Suprapubic skin (tissue), 4 donors: ENCODE measurements at regions not wholly inside any gene's neighbourhood (a gene's known extent, or its start where the extent isn't known, plus 50 kb on each side); places are given as distances from the start of the nearest gene placed in this dataset.

Experiments used
- DNase-seq, 2 donors: peaks; one replicate each; pipeline ENCODE4 v3.0.0-alpha.2; 2019; ENCODE audit warnings: low spot score in 2 of 2
- H3K27ac ChIP-seq: fragments of 200-600 bp; sonication (generic); one replicate; pipeline ENCODE4 v1.5.1; 2019
- H3K27me3 ChIP-seq: fragments of 200-600 bp; sonication (generic); one replicate; pipeline ENCODE4 v1.5.1; 2019
- H3K36me3 ChIP-seq: fragments of 200-600 bp; sonication (generic); one replicate; pipeline ENCODE4 v1.5.1; 2019
- H3K4me1 ChIP-seq: fragments of 200-600 bp; sonication (generic); one replicate; pipeline ENCODE4 v1.5.1; 2019
- H3K4me3 ChIP-seq: fragments of 200-600 bp; sonication (generic); one replicate; pipeline ENCODE4 v1.5.1; 2019; ENCODE audit warnings: mild to moderate bottlenecking
- H3K9me3 ChIP-seq: fragments of 200-600 bp; sonication (generic); one replicate; pipeline ENCODE4 v1.5.1; 2019
- EP300 ChIP-seq: sonication (generic); formaldehyde crosslinking; IDR thresholded peaks from one replicate; pipeline ENCODE4 v1.6.1; 2017; ENCODE audit warnings: antibody characterized with exemption
- POLR2A ChIP-seq, 2 donors: fragments of 450-650 bp; IDR thresholded peaks; one replicate each; pipeline ENCODE4 v1.6.1; 2017; ENCODE audit warnings: antibody characterized with exemption in 2 of 2, mild to moderate bottlenecking in 2 of 2, moderate library complexity in 2 of 2
- POLR2AphosphoS5 ChIP-seq, 3 donors: sonication (generic); formaldehyde crosslinking; IDR thresholded peaks; one replicate each; pipeline ENCODE4 v1.6.1; 2017; ENCODE audit warnings: antibody characterized with exemption in 3 of 3
- WGBS: methylation state at CpG from one replicate; pipeline ENCODE4 v1.1.5; 2018; 5-methylcytosine and 5-hydroxymethylcytosine counted together
- TF ChIP-seq, protein P1 (sequence below), 2 donors: fragments of 200-600 bp in 1 of 2; fragments of 450-650 bp in 1 of 2; sonication (generic) in 1 of 2; IDR thresholded peaks; one replicate each; pipeline ENCODE4 v1.5.1; 2016 to 2019; ENCODE audit warnings: antibody characterized with exemption in 2 of 2, mild to moderate bottlenecking in 1 of 2, moderate library complexity in 1 of 2

DNA sequence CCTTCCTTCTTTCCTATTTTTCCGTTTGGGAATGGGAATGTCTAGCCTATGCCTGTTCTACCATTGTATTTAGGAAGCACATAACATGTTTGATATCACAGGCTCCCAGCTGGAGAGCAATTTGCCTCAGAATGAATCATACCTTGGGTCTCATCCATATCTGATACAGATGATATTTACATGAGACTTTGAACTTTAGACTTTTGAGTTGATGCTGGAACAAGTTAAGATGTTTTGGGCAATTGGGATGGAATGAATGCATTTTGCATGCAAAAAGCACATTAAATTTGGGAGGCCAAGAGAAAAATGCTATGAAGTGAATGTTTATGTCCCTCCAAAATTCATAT, 61.9 kb upstream of the BEGAIN start:
- TF ChIP-seq POLR2A (IDR thresholded peaks at IDR 0.05), result no peak
- no peak for TF ChIP-seq POLR2AphosphoS5 (IDR thresholded peaks at IDR 0.05)
- no peak for TF ChIP-seq EP300
- TF ChIP-seq, protein P1, sequence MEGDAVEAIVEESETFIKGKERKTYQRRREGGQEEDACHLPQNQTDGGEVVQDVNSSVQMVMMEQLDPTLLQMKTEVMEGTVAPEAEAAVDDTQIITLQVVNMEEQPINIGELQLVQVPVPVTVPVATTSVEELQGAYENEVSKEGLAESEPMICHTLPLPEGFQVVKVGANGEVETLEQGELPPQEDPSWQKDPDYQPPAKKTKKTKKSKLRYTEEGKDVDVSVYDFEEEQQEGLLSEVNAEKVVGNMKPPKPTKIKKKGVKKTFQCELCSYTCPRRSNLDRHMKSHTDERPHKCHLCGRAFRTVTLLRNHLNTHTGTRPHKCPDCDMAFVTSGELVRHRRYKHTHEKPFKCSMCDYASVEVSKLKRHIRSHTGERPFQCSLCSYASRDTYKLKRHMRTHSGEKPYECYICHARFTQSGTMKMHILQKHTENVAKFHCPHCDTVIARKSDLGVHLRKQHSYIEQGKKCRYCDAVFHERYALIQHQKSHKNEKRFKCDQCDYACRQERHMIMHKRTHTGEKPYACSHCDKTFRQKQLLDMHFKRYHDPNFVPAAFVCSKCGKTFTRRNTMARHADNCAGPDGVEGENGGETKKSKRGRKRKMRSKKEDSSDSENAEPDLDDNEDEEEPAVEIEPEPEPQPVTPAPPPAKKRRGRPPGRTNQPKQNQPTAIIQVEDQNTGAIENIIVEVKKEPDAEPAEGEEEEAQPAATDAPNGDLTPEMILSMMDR (IDR thresholded peaks at IDR 0.05), result no peak
- no peaks in the 10 kb centered on the region for H3K9me3 ChIP-seq
- H3K4me1 ChIP-seq, result peaks cover 12% of the 10 kb centered on the region
- no peak for DNase-seq
- no peak overlapping the region for H3K27ac ChIP-seq
- no peak overlapping the region for H3K4me3 ChIP-seq
- H3K27me3 ChIP-seq, result peaks cover 11% of the 10 kb centered on the region
- WGBS, result 47% methylated on average over 1 of the region's 1 CpG
- no peaks in the 10 kb centered on the region for H3K36me3 ChIP-seq

DNA sequence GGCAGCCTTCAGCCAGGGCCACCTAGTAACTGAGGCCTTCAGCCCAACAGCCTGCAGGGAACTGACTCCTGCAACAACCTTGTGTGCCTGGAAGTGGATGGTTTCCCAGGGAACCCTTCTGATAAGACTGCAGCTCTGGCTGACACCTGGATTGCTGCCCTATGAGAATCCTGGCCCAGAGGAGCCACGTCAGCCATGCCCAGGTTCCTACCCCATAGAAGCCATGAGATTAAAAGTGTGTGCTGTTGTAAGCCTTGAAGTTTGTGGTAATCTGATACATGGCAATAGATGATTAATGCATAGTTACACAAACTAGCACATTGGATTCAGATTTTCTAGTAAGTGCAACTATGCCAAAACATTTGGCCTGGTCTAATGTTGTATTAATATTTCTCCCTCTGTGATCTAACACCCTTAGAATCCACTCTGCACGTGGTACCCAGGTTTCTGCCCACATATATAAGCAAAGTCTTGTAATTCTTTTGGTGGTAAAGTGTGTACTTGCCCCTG, 64.8 kb upstream of the BEGAIN start:
- no peak for DNase-seq
- TF ChIP-seq, protein P1 (IDR thresholded peaks at IDR 0.05), result no peak
- TF ChIP-seq POLR2AphosphoS5 (IDR thresholded peaks at IDR 0.05) (no peak), EP300 (no peak), POLR2A (IDR thresholded peaks at IDR 0.05) (no peak)
- Histone ChIP-seq H3K27ac (no peak overlapping the region), H3K4me3 (no peak overlapping the region), H3K9me3 (no peaks in the 10 kb centered on the region), H3K4me1 (peaks cover 5% of the 10 kb centered on the region), H3K27me3 (peaks cover 39% of the 10 kb centered on the region), H3K36me3 (no peaks in the 10 kb centered on the region)
- 79% methylated on average over 2 of the region's 2 CpGs for WGBS

DNA sequence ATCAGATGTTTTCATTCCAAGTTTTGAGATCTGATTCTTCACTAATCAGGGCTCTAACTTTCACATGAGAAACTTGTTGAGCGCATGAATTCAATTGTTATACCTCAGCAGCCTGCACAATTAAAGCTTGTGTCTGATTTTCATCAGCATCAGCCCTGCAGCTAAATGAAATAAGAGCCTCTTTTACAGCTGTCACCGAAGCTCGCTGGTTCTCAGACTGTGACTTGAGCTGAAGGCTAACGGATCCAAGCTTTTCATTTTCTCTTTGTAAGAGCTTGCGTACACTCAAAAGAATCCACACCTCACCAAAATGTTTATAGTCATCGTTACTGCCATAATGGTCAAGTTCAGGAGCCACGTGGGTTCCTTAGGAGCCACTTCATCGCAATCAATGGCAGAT, 65.5 kb upstream of the BEGAIN start:
- Histone ChIP-seq H3K27me3 (peaks cover 41% of the 10 kb centered on the region), H3K4me1 (peaks cover 5% of the 10 kb centered on the region), H3K27ac (no peak overlapping the region), H3K9me3 (no peaks in the 10 kb centered on the region), H3K4me3 (no peak overlapping the region), H3K36me3 (no peaks in the 10 kb centered on the region)
- WGBS, result 64% methylated on average over 8 of the region's 8 CpGs
- DNase-seq, result no peak
- TF ChIP-seq POLR2A (IDR thresholded peaks at IDR 0.05), result no peak
- TF ChIP-seq, protein P1 (IDR thresholded peaks at IDR 0.05), result no peak
- TF ChIP-seq POLR2AphosphoS5 (IDR thresholded peaks at IDR 0.05), result no peak

DNA sequence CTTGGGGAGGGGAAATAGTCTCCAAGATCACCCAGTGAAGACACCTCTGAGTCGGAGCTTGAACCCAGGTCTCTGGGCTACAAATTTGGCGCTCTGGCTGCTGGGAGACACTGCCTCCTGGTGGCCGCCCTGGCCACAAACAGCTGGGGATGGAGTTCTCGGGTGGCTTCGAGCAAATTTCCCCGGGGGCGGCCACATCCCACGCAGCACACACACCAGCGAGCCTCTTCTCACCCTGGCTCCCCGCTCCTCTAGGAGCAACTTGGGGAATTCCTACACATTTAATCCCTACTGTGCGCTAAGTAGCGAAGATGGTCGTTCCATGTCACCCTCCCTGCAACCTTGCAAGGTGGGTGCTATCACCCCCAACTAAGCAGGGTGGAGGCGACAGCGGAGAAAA, 66.2 kb upstream of the BEGAIN start:
- Histone ChIP-seq H3K4me3 (no peak overlapping the region), H3K9me3 (no peaks in the 10 kb centered on the region), H3K4me1 (peaks cover 5% of the 10 kb centered on the region), H3K27me3 (peaks cover 41% of the 10 kb centered on the region), H3K36me3 (no peaks in the 10 kb centered on the region), H3K27ac (no peak overlapping the region)
- DNase-seq, result no peak
- TF ChIP-seq POLR2A (IDR thresholded peaks at IDR 0.05) (no peak), POLR2AphosphoS5 (IDR thresholded peaks at IDR 0.05) (no peak)
- TF ChIP-seq, protein P1 (IDR thresholded peaks at IDR 0.05), result peak in 1 of 2 donors; percentile 37
- 75% methylated on average over 9 of the region's 15 CpGs for WGBS

DNA sequence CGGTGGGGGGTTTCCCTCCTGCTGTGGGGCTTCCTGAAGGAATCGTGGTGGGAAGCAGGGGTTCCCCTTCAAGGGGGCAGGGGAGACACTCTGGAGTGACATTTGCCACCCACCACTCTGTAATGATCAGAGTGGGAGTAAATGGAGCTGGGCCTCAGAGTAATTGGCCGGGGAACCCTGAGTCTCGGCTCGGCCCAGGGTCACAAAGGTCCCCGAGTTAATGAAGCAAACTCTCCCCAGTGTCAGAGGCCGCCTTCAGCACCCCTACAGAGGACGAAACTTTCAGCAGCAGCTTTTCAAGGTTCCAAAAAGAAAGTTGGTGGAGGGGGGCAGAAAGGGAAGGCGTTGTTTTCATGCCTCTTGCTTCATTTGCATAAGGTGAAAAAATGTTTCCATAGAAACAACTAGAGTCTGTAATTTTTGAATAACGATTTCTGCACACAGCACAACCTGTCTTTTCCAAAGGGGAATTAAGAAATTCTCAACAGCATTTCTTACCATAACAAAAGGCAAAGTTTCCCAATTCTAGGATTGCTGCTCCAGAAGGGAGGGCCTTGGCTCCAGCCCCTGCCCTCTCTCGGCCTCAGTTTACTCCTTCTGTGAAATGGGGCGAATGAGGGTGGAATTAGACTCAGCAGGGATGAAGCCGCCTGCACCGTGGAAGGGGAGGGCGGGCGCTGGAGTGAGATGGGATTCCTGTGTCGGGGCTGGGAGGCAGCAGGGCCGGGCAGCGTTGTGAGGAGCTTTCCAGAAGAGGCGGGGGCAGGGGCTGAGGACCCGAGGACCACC, 67.0 kb upstream of the BEGAIN start:
- H3K4me1 ChIP-seq, result no peaks in the 10 kb centered on the region
- 57% methylated on average over 20 of the region's 21 CpGs for WGBS
- DNase-seq, result no peak
- no peaks in the 10 kb centered on the region for H3K9me3 ChIP-seq
- H3K36me3 ChIP-seq, result no peaks in the 10 kb centered on the region
- no peak for TF ChIP-seq POLR2A (IDR thresholded peaks at IDR 0.05)
- H3K27me3 ChIP-seq, result peaks cover 39% of the 10 kb centered on the region
- no peak overlapping the region for H3K27ac ChIP-seq
- no peak overlapping the region for H3K4me3 ChIP-seq
